ENCODE measurements at regions not wholly inside any gene's neighbourhood (a gene's known extent, or its start where the extent isn't known, plus 50 kb on each side); places are given as distances from the start of the nearest gene placed in this dataset.
"Not testable (repeated sequence)": the region's sequence is repeated elsewhere in the genome, so short reads cannot be mapped to it uniquely, and the experiment has no call there.

DNA sequence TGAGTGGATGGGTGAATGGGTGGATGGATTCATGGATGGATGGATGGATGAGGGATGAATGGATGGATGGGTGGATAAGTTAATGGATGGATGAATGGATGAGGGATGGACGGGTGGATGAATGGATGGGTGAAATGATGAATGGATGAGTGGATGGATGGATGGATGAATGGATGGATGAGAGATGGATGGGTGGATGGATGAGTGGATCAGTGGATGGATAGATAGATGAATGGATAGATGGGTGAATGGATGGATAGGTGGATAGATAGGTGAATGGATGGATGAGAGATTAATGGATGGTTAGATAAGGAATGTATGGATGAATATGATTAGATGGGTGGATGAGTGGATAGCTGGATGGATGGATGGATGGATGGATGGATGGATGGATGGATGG lies 313.5 kb downstream of the NPHP4 start (continued):
- TF ChIP-seq POLR2AphosphoS5 (IDR thresholded peaks at IDR 0.05; ENCODE audit: low read length) (no peak), ZNF384 (IDR thresholded peaks at IDR 0.05; ENCODE audit: borderline replicate concordance, low read depth, low read length) (no peak)
- TF ChIP-seq, protein P1, sequence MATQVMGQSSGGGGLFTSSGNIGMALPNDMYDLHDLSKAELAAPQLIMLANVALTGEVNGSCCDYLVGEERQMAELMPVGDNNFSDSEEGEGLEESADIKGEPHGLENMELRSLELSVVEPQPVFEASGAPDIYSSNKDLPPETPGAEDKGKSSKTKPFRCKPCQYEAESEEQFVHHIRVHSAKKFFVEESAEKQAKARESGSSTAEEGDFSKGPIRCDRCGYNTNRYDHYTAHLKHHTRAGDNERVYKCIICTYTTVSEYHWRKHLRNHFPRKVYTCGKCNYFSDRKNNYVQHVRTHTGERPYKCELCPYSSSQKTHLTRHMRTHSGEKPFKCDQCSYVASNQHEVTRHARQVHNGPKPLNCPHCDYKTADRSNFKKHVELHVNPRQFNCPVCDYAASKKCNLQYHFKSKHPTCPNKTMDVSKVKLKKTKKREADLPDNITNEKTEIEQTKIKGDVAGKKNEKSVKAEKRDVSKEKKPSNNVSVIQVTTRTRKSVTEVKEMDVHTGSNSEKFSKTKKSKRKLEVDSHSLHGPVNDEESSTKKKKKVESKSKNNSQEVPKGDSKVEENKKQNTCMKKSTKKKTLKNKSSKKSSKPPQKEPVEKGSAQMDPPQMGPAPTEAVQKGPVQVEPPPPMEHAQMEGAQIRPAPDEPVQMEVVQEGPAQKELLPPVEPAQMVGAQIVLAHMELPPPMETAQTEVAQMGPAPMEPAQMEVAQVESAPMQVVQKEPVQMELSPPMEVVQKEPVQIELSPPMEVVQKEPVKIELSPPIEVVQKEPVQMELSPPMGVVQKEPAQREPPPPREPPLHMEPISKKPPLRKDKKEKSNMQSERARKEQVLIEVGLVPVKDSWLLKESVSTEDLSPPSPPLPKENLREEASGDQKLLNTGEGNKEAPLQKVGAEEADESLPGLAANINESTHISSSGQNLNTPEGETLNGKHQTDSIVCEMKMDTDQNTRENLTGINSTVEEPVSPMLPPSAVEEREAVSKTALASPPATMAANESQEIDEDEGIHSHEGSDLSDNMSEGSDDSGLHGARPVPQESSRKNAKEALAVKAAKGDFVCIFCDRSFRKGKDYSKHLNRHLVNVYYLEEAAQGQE (IDR thresholded peaks at IDR 0.05; ENCODE audit: low read depth, low read length), result no peak
- TF ChIP-seq, protein P2, sequence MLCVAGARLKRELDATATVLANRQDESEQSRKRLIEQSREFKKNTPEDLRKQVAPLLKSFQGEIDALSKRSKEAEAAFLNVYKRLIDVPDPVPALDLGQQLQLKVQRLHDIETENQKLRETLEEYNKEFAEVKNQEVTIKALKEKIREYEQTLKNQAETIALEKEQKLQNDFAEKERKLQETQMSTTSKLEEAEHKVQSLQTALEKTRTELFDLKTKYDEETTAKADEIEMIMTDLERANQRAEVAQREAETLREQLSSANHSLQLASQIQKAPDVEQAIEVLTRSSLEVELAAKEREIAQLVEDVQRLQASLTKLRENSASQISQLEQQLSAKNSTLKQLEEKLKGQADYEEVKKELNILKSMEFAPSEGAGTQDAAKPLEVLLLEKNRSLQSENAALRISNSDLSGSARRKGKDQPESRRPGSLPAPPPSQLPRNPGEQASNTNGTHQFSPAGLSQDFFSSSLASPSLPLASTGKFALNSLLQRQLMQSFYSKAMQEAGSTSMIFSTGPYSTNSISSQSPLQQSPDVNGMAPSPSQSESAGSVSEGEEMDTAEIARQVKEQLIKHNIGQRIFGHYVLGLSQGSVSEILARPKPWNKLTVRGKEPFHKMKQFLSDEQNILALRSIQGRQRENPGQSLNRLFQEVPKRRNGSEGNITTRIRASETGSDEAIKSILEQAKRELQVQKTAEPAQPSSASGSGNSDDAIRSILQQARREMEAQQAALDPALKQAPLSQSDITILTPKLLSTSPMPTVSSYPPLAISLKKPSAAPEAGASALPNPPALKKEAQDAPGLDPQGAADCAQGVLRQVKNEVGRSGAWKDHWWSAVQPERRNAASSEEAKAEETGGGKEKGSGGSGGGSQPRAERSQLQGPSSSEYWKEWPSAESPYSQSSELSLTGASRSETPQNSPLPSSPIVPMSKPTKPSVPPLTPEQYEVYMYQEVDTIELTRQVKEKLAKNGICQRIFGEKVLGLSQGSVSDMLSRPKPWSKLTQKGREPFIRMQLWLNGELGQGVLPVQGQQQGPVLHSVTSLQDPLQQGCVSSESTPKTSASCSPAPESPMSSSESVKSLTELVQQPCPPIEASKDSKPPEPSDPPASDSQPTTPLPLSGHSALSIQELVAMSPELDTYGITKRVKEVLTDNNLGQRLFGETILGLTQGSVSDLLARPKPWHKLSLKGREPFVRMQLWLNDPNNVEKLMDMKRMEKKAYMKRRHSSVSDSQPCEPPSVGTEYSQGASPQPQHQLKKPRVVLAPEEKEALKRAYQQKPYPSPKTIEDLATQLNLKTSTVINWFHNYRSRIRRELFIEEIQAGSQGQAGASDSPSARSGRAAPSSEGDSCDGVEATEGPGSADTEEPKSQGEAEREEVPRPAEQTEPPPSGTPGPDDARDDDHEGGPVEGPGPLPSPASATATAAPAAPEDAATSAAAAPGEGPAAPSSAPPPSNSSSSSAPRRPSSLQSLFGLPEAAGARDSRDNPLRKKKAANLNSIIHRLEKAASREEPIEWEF (IDR thresholded peaks at IDR 0.05; ENCODE audit: insufficient replicate concordance, low read depth, low read length), result no peak

DNA sequence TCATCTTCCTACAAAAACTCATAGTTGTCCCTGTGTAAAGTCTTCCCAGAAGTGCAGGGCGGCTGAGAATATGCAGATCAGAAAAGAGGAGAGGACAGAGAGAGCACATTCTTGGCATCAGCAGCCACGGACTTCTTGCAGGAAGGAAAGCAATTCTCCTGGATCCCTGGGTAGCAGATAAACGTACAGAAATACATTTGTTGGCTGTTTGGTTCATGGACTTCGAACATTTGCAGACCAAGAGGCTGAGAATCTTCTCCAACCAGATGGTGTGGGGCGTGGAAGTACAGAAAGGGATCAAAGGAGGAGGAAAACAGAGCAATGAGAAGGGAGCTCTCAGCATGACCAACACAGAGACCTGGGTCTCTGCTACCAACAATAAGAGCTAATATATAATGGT lies 319.9 kb downstream of the NPHP4 start:
- ATAC-seq; CTCF ChIA-PET; H3K27ac ChIP-seq (ENCODE audit: control insufficient read depth, insufficient read depth); H3K36me3 ChIP-seq (ENCODE audit: control insufficient read depth in 2 of 2, insufficient read depth in 2 of 2, low read length in 1 of 2); SMC1A ChIA-PET (ENCODE audit: uncharacterized antibody, unreplicated experiment); FAIRE-seq; H3K4me1 ChIP-seq (ENCODE audit: control insufficient read depth, insufficient read depth, low read length); H3K9me3 ChIP-seq (replicated peaks; ENCODE audit: control insufficient read depth, insufficient read depth, low read length); H4K20me1 ChIP-seq (ENCODE audit: control insufficient read depth, insufficient read depth); H3K79me2 ChIP-seq (ENCODE audit: control insufficient read depth, insufficient read depth, low read length); H3K4me2 ChIP-seq (ENCODE audit: control insufficient read depth, insufficient read depth); H2AFZ ChIP-seq (ENCODE audit: control insufficient read depth, low read depth, low read length); H3K27me3 ChIP-seq (replicated peaks in 1 of 2; ENCODE audit: control insufficient read depth in 2 of 2, insufficient read depth in 2 of 2, low read length in 1 of 2); RAD21 ChIA-PET (ENCODE audit: unreplicated experiment); in situ Hi-C loops (cut with MboI); POLR2A ChIA-PET; H3K4me3 ChIP-seq; BruUV-seq (replicated peaks); DNase-seq (ENCODE audit: low read depth, low spot score); H3K9ac ChIP-seq (ENCODE audit: control insufficient read depth, insufficient read depth, low read length); intact Hi-C loops (cut with micrococcal nuclease; ENCODE audit: unreplicated experiment): not testable (repeated sequence)
- 0% methylated on average over 5 of the region's 5 CpGs for WGBS (ENCODE audit: insufficient coverage, insufficient replicate concordance, low lambda C conversion rate, missing lambda C conversion rate)
